ENCODE measurements at regions not wholly inside any gene's neighbourhood (a gene's known extent, or its start where the extent isn't known, plus 50 kb on each side); places are given as distances from the start of the nearest gene placed in this dataset.

DNA sequence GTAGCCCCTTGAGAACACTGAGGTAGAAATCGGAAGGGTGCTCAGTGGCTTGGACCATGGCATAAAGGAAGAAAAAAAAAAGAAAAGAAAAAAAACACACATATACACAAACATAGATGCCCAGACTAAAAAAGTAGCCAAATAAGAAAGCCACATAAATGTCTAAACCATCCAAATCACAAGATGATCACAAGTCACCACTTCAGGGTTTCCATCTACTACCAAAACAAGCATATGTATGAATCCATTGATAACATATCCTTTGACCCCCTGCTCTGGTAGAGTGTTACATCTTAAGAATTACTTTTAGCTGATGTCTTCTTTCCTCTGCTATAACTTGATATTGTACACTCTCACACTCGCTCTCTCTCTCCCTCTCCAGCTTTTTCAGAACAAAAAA is 245.9 kb downstream of the AHR start:
- H3K4me1 ChIP-seq, result peaks cover 14% of the 10 kb centered on the region
- intact Hi-C loops (cut with DNase I), result no loop called here
- no peak for ATAC-seq
- no peaks in the 10 kb centered on the region for H3K27me3 ChIP-seq
- no peak overlapping the region for H3K4me3 ChIP-seq
- TF ChIP-seq, protein P1, sequence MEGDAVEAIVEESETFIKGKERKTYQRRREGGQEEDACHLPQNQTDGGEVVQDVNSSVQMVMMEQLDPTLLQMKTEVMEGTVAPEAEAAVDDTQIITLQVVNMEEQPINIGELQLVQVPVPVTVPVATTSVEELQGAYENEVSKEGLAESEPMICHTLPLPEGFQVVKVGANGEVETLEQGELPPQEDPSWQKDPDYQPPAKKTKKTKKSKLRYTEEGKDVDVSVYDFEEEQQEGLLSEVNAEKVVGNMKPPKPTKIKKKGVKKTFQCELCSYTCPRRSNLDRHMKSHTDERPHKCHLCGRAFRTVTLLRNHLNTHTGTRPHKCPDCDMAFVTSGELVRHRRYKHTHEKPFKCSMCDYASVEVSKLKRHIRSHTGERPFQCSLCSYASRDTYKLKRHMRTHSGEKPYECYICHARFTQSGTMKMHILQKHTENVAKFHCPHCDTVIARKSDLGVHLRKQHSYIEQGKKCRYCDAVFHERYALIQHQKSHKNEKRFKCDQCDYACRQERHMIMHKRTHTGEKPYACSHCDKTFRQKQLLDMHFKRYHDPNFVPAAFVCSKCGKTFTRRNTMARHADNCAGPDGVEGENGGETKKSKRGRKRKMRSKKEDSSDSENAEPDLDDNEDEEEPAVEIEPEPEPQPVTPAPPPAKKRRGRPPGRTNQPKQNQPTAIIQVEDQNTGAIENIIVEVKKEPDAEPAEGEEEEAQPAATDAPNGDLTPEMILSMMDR (IDR thresholded peaks at IDR 0.05), result no peak
- no peak for TF ChIP-seq POLR2A (IDR thresholded peaks at IDR 0.05)
- DNase-seq, result no peak
- no peaks in the 10 kb centered on the region for H3K36me3 ChIP-seq (replicated peaks in 1 of 2; ENCODE audit: insufficient read depth in 1 of 2, low read depth in 2 of 2)
- no peaks in the 10 kb centered on the region for H3K9me3 ChIP-seq
- no peak overlapping the region for H3K27ac ChIP-seq
- WGBS, 2 donors, result 91 to 95% methylated on average over 2 of the region's 2 CpGs

DNA sequence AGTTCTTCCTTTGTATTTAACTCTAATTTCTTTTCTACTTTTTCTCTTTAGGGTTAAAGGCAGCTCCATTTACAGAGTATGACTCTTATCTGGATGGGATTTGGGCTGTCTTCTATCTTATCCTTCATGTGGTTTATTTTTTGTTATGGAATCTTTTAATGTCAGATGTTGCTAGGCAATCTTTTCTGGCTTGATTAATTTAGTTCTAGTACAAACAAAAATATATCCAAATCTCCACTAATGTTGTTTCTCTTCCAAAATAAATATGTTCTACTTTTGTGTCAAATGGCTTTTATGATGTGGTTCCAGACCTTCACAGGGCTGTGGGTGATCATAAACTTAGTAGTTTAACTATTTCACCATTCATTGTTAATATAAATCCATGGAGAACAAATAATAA is 246.9 kb downstream of the AHR start:
- TF ChIP-seq, protein P1 (IDR thresholded peaks at IDR 0.05), result no peak
- no peak for TF ChIP-seq POLR2A (IDR thresholded peaks at IDR 0.05)
- intact Hi-C loops (cut with DNase I), result no loop called here
- Histone ChIP-seq H3K9me3 (no peaks in the 10 kb centered on the region), H3K4me3 (no peak overlapping the region), H3K4me1 (peaks cover 14% of the 10 kb centered on the region), H3K27ac (peak overlapping the region in 2 of 4 donors; percentile 25 to 71), H3K27me3 (no peaks in the 10 kb centered on the region), H3K36me3 (replicated peaks in 1 of 2; ENCODE audit: insufficient read depth in 1 of 2, low read depth in 2 of 2) (no peaks in the 10 kb centered on the region)
- DNase-seq (no peak), ATAC-seq (peak; percentile 28)

DNA sequence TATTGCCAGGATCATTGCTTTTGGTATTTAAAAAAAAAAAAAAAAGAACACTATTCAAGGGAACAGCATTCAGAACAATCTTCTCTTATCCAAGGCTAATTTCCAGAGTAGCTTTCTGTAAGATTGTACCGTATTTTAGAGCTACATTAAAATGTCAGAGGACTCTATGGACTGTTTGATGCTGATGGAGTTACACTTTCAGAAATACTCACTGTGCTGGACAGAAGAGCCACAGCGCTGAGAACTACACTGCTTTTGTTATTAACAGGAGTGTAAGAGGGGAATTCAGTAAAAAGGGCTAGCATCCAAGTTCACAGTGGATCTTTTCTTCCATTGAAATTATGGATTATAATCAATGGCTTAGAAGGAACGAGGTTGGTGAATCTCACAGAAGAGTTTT is 247.7 kb downstream of the AHR start:
- Histone ChIP-seq H3K27ac (peak overlapping the region in 3 of 4 donors; percentile 25 to 71 (median 56)), H3K36me3 (replicated peaks in 1 of 2; ENCODE audit: insufficient read depth in 1 of 2, low read depth in 2 of 2) (no peaks in the 10 kb centered on the region), H3K4me3 (no peak overlapping the region), H3K9me3 (no peaks in the 10 kb centered on the region), H3K4me1 (peaks cover 14% of the 10 kb centered on the region), H3K27me3 (no peaks in the 10 kb centered on the region)
- intact Hi-C loops (cut with DNase I), result no loop called here
- WGBS, 2 donors, result 47 to 51% methylated on average over 3 of the region's 3 CpGs
- DNase-seq, result no peak
- TF ChIP-seq POLR2A (IDR thresholded peaks at IDR 0.05), result no peak
- TF ChIP-seq, protein P1 (IDR thresholded peaks at IDR 0.05), result no peak
- ATAC-seq, result peak; percentile 33

DNA sequence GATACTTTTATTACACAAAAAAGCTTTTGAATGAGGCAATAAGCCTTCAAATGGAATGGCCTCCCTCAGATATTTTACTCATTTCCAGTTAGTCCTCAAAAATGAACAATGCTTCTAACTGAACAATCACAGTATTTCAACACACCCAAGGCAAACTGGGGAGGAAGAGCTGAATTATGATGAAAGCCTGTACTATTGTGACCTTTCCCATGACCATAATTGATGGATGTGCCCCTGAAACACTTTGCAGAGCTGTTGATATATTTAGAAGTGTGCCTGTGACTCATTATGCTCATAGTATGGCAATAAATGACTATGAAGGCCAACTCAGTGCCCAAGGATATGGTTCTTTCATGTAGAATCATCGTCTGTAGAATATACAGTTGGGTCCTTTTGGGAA is 248.1 kb downstream of the AHR start:
- intact Hi-C loops (cut with DNase I), result no loop called here
- DNase-seq (no peak), ATAC-seq (peak; percentile 60)
- TF ChIP-seq, protein P1 (IDR thresholded peaks at IDR 0.05), result no peak
- no peak overlapping the region for H3K4me3 ChIP-seq
- H3K9me3 ChIP-seq, result no peaks in the 10 kb centered on the region
- H3K27ac ChIP-seq, result peak overlapping the region in 3 of 4 donors; percentile 25 to 71 (median 56)
- 63 to 65% methylated on average over 1 of the region's 1 CpG for WGBS, 2 donors
- no peaks in the 10 kb centered on the region for H3K27me3 ChIP-seq
- peaks cover 14% of the 10 kb centered on the region for H3K4me1 ChIP-seq
- H3K36me3 ChIP-seq (replicated peaks in 1 of 2; ENCODE audit: insufficient read depth in 1 of 2, low read depth in 2 of 2), result no peaks in the 10 kb centered on the region

DNA sequence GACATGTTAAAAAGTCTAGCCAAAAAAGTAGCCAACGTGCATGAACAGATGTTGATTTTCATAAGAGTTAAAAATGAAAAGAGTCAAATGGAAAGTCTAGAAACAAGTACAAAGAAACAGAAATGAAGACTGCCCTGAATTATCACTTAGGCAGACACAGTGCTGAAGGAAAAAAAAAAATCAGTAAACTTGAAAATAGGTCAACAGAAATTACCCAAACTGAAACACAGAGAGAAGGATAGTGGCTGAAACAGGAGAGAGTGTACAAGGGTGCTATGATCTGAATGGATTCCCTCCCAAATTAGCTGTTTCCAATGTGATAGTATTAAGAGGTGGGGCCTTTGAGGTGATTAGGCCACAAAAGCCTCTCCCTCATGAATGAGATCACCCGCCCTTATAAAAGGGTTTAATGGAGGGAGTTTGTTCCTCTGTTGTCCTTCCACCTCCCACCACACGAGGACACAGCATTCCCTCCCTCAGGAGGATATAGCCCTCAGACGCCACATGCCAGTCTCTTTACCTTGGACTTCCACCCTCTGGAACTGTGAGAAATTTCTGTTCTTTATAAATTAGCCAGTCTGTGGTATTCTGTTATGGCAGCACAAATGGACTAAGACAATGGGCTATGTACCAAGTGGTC is 249.7 kb downstream of the AHR start:
- no peaks in the 10 kb centered on the region for H3K9me3 ChIP-seq
- H3K27me3 ChIP-seq, result no peaks in the 10 kb centered on the region
- peaks cover 14% of the 10 kb centered on the region for H3K4me1 ChIP-seq
- H3K36me3 ChIP-seq (replicated peaks in 1 of 2; ENCODE audit: insufficient read depth in 1 of 2, low read depth in 2 of 2), result no peaks in the 10 kb centered on the region
- H3K27ac ChIP-seq, result no peak overlapping the region
- WGBS, 2 donors, result 84 to 91% methylated on average over 4 of the region's 4 CpGs
- no peak overlapping the region for H3K4me3 ChIP-seq
- DNase-seq, result no peak
- ATAC-seq, result no peak
- no peak for TF ChIP-seq POLR2A (IDR thresholded peaks at IDR 0.05)
- TF ChIP-seq, protein P1 (IDR thresholded peaks at IDR 0.05), result no peak
- intact Hi-C loops (cut with DNase I), result no loop called here
